GM18511 (cell line): ENCODE measurements at regions not wholly inside any gene's neighbourhood (a gene's known extent, or its start where the extent isn't known, plus 50 kb on each side); places are given as distances from the start of the nearest gene placed in this dataset.
A peak's percentile ranks its signal among the peaks of the same experiment; 100 is the strongest.
"Not testable (repeated sequence)": the region's sequence is repeated elsewhere in the genome, so short reads cannot be mapped to it uniquely, and the experiment has no call there.

Experiments used
- ATAC-seq: cut with Tn5 transposase; IDR thresholded peaks from one replicate; pipeline ENCODE4 v1.9.1; 2021; ENCODE audit warnings: mild to moderate bottlenecking, moderate library complexity; ENCODE audit not compliant: unreplicated experiment

GRCh38 chr6:122859676-122860075, 70.6 kb downstream of the SMPDL3A start:
- ATAC-seq: no peak

GRCh38 chr6:122861594-122861993, 72.5 kb downstream of the SMPDL3A start:
- ATAC-seq: no peak

- no peak for ATAC-seq
These were observed 79.1 kb downstream of the SMPDL3A start for GRCh38 chr6:122868137-122868536.

GRCh38 chr6:122869437-122870024, 80.5 kb downstream of the SMPDL3A start:
- peak; percentile 75 for ATAC-seq

GRCh38 chr6:122871079-122871478, 82.0 kb downstream of the SMPDL3A start:
- no peak for ATAC-seq

- peak; percentile 66 for ATAC-seq
These were observed 83.3 kb downstream of the SMPDL3A start for GRCh38 chr6:122872311-122872710.

- no peak for ATAC-seq
These were observed 88.2 kb downstream of the SMPDL3A start for GRCh38 chr6:122877302-122877701.

GRCh38 chr6:122878796-122879195, 89.7 kb downstream of the SMPDL3A start:
- no peak for ATAC-seq

- ATAC-seq: no peak
These were observed 97.4 kb downstream of the SMPDL3A start for GRCh38 chr6:122886481-122886880.

- ATAC-seq: no peak
These were observed 98.9 kb downstream of the SMPDL3A start for GRCh38 chr6:122887941-122888340.

- ATAC-seq: not testable (repeated sequence)
These were observed 99.6 kb downstream of the SMPDL3A start for GRCh38 chr6:122888680-122889079.

GRCh38 chr6:122890250-122890649, 101.2 kb downstream of the SMPDL3A start:
- no peak for ATAC-seq

- ATAC-seq: no peak
These were observed 101.2 kb upstream of the CLVS2 start for GRCh38 chr6:122894791-122895190.

GRCh38 chr6:122902326-122902725, 93.7 kb upstream of the CLVS2 start:
- ATAC-seq: no peak

GRCh38 chr6:122903266-122903915, 92.6 kb upstream of the CLVS2 start:
- no peak for ATAC-seq

- ATAC-seq: no peak
These were observed 91.9 kb upstream of the CLVS2 start for GRCh38 chr6:122904166-122904565.

GRCh38 chr6:122913558-122913957, 82.5 kb upstream of the CLVS2 start:
- no peak for ATAC-seq

- ATAC-seq: no peak
These were observed 77.3 kb upstream of the CLVS2 start for GRCh38 chr6:122918714-122919113.

GRCh38 chr6:122930252-122931180, 65.5 kb upstream of the CLVS2 start:
- peak; percentile 76 for ATAC-seq

GRCh38 chr6:122931916-122932315, 64.1 kb upstream of the CLVS2 start:
- ATAC-seq: no peak

GRCh38 chr6:122944936-122945335, 51.1 kb upstream of the CLVS2 start:
- not testable (repeated sequence) for ATAC-seq
